HT1080 (cell line): ENCODE measurements at regions not wholly inside any gene's neighbourhood (a gene's known extent, or its start where the extent isn't known, plus 50 kb on each side); places are given as distances from the start of the nearest gene placed in this dataset.
"Not testable (repeated sequence)": the region's sequence is repeated elsewhere in the genome, so short reads cannot be mapped to it uniquely, and the experiment has no call there.

Source experiments
- DNase-seq: peaks from one replicate; pipeline ENCODE4 v3.0.0-alpha.2; 2015; ENCODE audit warnings: low read depth

GRCh38 chr16:29330623-29331022 is 75.9 kb downstream of the NPIPB11 start:
- not testable (repeated sequence) for DNase-seq

DNA sequence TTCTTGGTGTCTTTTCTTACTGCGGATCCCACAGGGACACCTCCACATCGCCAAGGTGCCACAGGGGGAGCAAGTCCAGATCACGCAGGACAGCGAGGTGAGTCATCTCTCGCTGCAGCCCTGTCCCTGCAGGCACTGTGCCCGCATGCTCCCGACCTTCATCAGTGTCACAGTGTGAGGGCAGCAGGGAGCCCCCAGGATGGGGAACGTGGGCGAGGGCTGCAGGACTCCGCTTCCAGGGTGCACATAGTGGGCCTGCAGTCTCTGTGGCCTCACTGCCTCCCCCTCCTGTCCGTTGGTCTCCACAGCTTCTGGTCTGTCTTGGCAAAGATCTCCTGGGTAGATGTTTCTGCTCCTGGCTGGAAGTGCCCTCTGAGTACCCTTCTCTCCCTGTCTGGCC is 78.0 kb downstream of the NPIPB11 start:
- DNase-seq, result peak; percentile 39

GRCh38 chr16:29327631-29328408 is 78.7 kb downstream of the NPIPB11 start:
- peak; percentile 66 for DNase-seq

DNA sequence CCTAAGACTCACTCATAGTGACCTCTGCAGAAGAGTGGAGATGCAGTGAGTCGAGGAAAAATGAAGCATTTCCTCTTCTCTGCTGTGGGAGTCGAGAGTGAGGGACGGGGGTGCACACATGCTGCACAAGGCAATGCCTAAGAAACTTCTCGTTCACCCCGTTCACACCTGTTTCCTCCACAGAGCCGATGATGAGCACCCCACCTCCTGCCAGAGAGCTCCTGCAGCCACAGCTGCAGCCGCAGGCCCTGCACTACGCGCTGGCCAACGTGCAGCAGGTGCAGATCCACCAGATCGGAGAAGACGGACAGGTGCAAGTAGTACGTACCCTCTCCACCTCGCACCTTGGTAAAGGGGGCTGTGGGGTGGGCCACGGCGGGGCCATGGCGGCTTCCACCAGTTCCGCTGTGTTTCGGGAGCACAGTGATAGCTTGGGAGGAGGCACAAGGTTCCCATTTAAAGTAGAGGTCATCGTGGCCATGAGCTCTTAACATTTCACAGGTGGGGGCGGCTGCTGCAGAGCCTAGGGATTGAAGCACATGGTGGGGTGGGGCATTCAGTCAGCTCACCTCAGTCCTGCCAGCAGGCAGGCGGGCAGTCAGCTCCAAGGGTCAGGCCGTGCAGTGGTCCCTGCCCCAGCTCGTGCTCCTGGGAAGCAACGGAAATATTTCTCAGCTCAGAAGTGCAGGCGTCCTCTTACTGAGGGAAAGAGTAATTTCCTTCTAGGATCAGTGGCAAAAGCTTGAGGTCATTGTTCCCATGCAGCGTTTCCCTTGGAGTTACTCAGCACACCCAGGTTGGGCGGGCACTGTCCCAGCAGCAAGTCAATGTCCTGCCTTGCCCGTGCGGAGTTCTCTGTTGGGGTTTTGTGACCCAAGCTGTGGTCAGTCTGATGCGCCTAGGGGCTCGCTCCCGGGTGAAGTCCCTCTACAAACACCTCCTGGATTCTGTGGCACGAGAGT is 80.1 kb downstream of the NPIPB11 start:
- not testable (repeated sequence) for DNase-seq

- DNase-seq, result not testable (repeated sequence)
These were observed 82.8 kb downstream of the NPIPB11 start for GRCh38 chr16:29323725-29324124.

GRCh38 chr16:29321585-29321984 is 84.9 kb downstream of the NPIPB11 start:
- DNase-seq, result no peak

DNA sequence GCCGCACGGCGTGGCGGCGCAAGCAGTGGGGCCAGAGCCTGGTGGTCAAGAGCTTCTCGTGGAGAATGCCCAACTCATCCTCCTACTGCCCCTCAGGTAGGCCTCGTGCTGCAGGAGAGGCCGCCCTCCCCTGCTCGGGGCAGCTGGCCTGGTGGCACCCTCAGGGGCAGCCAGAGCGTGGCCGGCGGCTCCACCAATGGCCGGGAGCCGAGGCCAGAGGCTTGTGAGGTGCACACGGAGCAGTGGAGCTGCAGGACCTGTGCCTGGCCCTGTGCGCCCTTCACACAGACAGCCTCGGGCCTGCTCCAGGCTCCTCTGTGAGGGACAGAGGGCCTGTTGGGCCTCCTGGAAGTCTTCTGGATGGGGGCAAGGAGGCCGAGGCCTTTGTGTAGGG is 85.5 kb downstream of the NPIPB11 start:
- no peak for DNase-seq

DNA sequence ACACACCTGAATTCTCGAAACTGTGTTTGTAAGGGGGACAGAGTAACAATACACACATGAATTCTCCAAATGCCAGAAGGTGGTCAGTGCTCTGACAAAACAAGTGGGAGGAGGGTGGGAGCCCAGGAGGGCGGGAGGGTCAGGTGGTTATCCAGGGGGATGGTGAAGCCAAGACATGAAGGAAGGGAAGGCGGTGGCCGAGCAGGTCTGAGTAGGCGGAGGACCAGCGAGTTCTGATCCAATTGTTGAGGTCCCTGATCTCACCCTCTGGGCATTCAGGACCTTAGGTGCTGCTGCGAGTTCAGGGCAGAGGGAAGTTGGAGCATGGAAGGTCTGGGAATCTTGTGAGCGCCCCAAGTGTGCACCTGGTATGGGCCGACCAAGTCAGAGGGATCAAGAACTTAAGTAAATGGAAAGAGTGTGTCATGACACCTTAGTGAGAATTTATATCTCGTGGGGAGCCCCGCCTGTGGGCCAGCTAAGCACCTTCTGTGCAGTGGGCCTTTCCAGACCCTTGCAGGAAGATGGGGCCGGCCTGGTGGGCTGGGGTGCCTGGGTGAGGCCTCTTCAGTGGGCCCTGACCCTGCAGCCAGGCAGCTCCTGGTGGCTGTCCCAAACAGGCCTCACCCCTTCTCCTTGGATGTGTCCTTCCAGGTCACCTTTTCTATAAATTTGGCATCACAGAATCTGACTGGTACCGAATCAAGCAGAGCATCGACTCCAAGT is 86.1 kb downstream of the NPIPB11 start:
- no peak for DNase-seq

DNA sequence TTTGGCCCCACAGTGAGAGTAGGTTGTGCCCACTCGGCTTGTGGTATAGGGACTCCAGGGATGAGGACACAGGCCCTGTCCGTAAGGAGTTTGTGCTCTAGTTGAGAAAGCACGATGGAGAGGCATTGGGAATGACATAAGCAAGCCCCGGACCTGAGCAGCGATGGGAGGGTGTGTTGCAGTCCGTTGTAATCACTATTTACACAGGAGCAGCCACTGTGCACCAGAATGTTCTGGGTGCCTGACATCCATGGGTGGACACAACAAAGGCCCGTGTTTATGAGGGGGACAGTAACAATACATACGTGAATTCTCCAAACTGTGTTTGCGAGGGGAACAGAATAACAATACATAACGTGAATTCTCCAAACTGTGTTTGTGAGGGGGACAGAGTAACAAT is 86.8 kb downstream of the NPIPB11 start:
- no peak for DNase-seq

DNA sequence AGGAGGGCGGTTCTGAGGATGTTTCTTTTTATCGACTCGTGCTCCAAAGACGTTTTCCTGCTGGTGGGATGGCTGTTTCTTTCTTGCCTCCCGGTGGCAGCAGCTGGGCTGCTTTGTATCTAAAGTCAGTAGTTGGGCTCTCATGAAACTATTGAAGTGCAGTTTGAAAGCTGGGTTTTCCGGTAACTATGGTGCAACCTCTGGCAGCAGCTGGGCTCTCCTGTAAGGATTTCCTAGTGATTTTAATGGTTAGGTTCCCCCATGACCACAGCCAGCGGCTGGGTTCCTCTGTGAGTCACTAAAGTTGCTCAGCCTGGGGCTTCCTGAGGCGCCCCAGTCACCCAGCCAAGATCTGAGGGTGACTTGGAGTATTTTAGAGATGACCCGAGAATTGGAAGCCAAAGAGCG is 87.9 kb downstream of the NPIPB11 start:
- DNase-seq, result peak; percentile 81

DNA sequence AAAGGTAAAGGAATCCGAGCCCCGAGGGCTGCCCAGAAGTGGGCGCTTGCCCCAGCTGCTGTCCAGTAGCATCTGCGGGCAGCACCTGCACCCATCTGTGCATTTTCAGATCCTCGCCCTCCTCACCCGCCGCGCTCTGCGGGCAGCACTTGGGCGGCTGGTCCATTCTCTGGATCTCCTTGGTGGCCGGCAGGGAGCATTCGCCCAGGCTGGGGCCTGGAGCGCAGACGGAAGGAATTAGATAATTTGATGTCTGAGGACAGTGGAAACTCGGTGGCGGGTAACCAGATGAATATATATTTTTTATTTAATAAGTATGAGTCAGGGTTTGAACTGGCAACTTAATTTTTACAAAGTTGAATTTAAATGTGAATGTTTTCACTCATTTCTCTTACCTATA is 88.5 kb downstream of the NPIPB11 start:
- DNase-seq, result no peak

GRCh38 chr16:29317269-29317668 is 89.2 kb downstream of the NPIPB11 start:
- DNase-seq, result no peak

DNA sequence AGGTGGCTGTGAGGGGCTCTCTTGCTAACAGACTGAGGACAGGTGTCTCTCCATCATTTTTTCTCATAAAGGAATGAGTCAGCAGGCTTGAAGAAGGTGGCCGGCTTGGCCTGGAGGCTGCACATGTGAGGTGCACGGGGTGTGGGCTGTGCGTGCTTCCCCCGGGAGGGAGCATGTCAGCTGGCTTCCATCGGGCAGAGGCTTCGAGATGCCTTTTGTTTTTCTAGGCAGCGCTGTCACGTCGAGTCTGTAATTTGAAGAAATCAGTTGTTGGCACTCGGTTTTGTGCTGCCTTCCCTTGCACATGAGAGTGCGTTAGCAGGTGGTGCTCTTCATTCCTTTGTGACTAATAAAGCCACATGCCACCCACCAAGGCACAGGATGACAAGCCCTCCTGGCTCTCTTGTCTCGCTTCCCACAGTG is 89.7 kb downstream of the NPIPB11 start:
- no peak for DNase-seq

DNA sequence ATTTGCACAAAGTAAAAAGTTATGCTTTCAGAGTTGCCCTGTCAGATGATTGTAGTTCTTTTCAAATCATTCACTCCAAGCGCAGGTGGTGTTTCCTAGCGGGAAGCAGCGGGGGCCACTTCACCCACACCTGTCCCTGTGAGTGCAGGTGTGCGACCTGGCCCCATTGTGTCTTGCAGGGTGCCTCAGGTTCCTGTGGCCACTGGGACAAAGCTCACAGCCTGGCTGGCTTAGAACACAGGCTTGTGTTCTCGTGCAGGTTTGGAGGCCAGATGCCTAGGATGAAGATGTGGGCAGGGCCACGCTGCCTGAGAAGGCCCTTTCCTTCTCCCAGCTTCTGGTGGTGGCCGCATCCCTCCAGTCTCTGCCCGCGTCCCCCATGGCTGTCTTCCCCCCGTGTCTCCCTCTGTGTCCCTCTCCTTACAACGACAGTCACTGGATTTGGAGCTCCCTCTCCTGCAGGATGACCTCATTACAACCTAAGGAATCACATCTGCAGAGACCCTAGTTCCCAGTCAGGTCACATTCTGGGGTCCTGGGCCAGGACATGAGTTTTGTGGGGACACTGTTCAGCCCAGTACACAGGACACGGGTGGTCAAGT is 90.5 kb downstream of the NPIPB11 start:
- DNase-seq, result no peak

- no peak for DNase-seq
These were observed 91.5 kb downstream of the NPIPB11 start for GRCh38 chr16:29315046-29315445.

DNA sequence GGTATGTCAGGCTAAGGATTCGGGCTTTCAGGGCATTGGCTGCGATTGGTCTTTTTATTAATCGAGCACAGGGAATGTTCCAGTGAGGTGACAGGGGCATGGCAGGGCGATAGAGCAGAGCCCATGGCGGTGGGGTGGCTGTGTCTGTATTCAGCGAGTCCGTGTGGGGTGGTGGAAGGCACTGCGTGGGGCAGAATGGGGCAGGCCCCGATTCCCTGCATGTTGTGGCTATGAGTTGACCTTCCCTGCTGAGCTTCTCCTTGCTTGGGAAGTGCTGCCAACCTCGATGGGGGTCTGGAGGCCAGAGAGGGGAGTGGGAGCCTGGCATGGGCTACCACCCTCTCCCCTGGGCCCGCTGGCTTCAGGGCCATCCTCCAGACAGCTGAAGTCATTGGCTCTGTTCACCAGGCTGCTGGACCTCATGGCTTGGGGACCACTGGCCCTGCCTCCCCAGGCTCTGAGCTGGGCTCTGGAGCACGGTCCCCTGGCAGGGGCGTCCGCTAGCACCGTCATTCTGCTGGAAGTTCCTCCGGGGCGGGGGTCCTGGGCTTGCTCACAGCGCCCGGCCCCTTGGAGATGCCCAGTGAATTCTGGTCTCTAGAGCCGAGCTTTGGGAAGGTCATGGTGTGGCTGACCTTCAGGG is 92.1 kb downstream of the NPIPB11 start:
- no peak for DNase-seq

- DNase-seq, result no peak
These were observed 92.9 kb downstream of the NPIPB11 start for GRCh38 chr16:29313559-29314048.

DNA sequence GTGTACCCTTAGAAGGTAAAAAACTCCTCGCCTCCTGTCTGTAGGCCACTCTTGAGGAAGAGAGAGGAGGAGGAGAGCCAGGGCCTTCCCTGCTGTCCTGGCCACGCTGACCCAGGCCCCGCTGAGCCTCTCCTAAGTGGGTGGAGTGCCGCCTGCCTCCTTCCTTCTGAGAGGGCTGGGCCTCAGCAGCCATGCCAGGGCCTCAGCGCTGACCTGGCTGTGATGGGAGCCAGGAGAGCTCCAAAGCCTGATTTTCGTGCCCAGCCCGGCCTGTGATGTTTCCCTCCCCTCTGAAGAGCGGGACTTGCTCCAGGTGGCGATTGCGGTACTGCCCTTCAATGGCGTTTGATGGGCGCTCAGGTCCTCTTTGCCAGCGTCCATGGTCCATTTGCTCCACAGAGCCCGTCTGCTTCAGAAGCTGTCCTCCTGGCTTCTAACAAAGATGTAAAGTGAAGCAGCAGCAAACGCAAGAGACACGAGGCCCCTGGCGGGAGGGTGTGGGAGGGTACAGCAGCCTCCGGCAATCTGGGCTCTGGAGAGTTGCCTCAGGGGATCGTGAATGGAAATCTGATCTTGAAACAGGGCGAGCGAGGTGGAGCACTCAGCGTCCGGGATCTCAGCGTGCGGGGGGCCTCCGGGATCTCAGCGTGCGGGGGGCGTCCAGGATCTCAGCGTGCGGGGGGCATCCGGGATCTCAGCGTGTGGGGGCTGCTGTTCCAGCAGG is 93.5 kb downstream of the NPIPB11 start:
- DNase-seq, result no peak

GRCh38 chr16:29312345-29312675 is 94.2 kb downstream of the NPIPB11 start:
- not testable (repeated sequence) for DNase-seq
